Ascending aorta (tissue), 2 donors: ENCODE measurements at regions not wholly inside any gene's neighbourhood (a gene's known extent, or its start where the extent isn't known, plus 50 kb on each side); places are given as distances from the start of the nearest gene placed in this dataset.

Experiments used
- DNase-seq, 2 donors: peaks; one replicate each; pipeline ENCODE4 v3.0.0-alpha.2; 2019; ENCODE audit warnings: low spot score in 2 of 2
- H3K27ac ChIP-seq, 2 donors: fragments of 200-600 bp; sonication (generic); one replicate each; pipeline ENCODE4 v1.5.1; 2016 to 2017; ENCODE audit warnings: mild to moderate bottlenecking in 1 of 2
- H3K27me3 ChIP-seq: fragments of 200-600 bp; sonication (generic); one replicate; pipeline ENCODE4 v1.5.1; 2017
- H3K36me3 ChIP-seq, 2 donors: fragments of 200-600 bp; sonication (generic); one replicate each; pipeline ENCODE4 v1.5.1; 2016
- H3K4me1 ChIP-seq, 2 donors: fragments of 200-600 bp; sonication (generic); one replicate each; pipeline ENCODE4 v1.5.1; 2016 to 2017; ENCODE audit warnings: mild to moderate bottlenecking in 1 of 2
- H3K4me3 ChIP-seq, 2 donors: fragments of 200-600 bp; sonication (generic); one replicate each; pipeline ENCODE4 v1.5.1; 2016 to 2017; ENCODE audit warnings: mild to moderate bottlenecking in 1 of 2
- H3K9me3 ChIP-seq, 2 donors: fragments of 200-600 bp; sonication (generic); one replicate each; pipeline ENCODE4 v1.5.1; 2016
- intact Hi-C: fragments of 100-400 bp; cut with DNase I; formaldehyde crosslinking; loops from one replicate; pipeline ENCODE4 v1.15.1; 2023
- TF ChIP-seq, protein P1 (sequence below), 3 experiments: fragments of 200-600 bp in 2 of 3; fragments of 450-650 bp in 1 of 3; sonication (generic) in 2 of 3; IDR thresholded peaks; one replicate each; pipeline ENCODE4 v1.5.1; 2016 to 2019; ENCODE audit warnings: antibody characterized with exemption in 3 of 3, mild to moderate bottlenecking in 1 of 3, moderate library complexity in 1 of 3

DNA sequence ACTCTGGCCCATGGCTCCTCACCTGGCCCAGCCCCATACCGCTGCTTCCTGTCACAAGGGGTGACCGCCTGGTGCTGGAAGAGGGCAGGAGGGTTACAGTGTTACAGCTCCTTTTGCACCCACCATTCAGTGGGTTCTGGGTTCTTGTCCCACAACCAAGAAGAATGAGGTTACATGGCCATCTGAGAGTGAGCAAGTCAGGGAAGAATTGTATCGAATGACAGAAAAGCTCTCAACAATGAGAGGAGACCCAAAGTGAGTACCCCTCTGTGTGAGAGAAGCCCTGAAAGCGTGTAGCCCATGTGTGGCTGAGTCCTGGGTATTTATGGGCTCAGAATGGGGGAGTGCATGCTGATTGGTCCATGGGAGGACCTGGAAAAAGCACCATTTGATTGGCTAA lies 888.5 kb downstream of the ADGRL2 start:
- no peaks in the 10 kb centered on the region for H3K27me3 ChIP-seq
- H3K36me3 ChIP-seq, result no peaks in the 10 kb centered on the region
- intact Hi-C loops, result no loop called here
- TF ChIP-seq, protein P1, sequence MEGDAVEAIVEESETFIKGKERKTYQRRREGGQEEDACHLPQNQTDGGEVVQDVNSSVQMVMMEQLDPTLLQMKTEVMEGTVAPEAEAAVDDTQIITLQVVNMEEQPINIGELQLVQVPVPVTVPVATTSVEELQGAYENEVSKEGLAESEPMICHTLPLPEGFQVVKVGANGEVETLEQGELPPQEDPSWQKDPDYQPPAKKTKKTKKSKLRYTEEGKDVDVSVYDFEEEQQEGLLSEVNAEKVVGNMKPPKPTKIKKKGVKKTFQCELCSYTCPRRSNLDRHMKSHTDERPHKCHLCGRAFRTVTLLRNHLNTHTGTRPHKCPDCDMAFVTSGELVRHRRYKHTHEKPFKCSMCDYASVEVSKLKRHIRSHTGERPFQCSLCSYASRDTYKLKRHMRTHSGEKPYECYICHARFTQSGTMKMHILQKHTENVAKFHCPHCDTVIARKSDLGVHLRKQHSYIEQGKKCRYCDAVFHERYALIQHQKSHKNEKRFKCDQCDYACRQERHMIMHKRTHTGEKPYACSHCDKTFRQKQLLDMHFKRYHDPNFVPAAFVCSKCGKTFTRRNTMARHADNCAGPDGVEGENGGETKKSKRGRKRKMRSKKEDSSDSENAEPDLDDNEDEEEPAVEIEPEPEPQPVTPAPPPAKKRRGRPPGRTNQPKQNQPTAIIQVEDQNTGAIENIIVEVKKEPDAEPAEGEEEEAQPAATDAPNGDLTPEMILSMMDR (IDR thresholded peaks at IDR 0.05), result no peak
- no peaks in the 10 kb centered on the region for H3K4me1 ChIP-seq
- H3K27ac ChIP-seq, result no peak overlapping the region
- H3K4me3 ChIP-seq, result no peak overlapping the region
- no peak for DNase-seq
- H3K9me3 ChIP-seq, result peaks cover 0 to 10% of the 10 kb centered on the region in 2 donors

DNA sequence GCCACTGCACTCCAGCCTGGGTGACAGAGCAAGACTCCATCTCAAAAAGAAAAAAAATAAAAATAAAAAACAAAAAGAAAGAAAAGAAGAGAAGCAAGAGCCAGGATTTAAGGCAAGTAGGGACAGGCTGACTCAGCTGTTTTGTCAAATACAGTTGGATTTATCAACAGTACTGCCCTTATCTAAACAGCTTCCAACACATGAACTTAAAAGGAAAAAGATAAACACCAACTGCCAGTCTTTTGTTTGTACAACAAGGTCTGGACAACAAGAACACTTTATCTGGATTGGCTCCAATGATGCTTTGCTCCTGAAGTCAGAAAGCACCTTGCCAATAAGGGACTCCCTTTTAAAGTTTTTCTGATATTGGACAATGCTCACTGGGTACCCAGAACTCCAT lies 886.0 kb downstream of the ADGRL2 start:
- H3K36me3 ChIP-seq, result no peaks in the 10 kb centered on the region
- TF ChIP-seq, protein P1 (IDR thresholded peaks at IDR 0.05), result no peak
- intact Hi-C loops, result no loop called here
- no peaks in the 10 kb centered on the region for H3K4me1 ChIP-seq
- peaks cover 0 to 10% of the 10 kb centered on the region in 2 donors for H3K9me3 ChIP-seq
- no peak overlapping the region for H3K27ac ChIP-seq
- DNase-seq, result no peak
- H3K27me3 ChIP-seq, result no peaks in the 10 kb centered on the region
- H3K4me3 ChIP-seq, result no peak overlapping the region

DNA sequence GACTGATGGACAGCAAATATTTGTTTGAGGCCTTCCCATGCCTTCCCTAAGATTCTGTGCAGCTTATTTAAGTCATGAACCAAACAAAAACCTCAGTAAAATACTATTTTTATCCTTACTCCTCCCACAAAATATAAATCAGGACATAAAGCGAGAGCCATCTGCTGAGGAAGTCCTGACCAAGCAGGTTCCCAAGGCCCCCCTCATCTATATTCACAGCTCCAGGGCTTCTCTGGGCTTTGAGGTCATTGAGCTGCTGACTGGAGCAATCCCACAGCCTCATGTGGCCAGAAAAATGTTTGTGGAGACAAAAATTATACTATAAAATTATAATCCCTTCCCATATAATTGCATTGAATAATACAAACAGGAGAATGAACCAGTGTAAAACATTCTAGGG lies 846.2 kb downstream of the ADGRL2 start:
- H3K36me3 ChIP-seq, result no peaks in the 10 kb centered on the region
- H3K27me3 ChIP-seq, result no peaks in the 10 kb centered on the region
- no peak for DNase-seq
- H3K27ac ChIP-seq, result no peak overlapping the region
- no peak overlapping the region for H3K4me3 ChIP-seq
- intact Hi-C loops, result no loop called here
- TF ChIP-seq, protein P1 (IDR thresholded peaks at IDR 0.05), result no peak
- H3K9me3 ChIP-seq, result no peaks in the 10 kb centered on the region
- peaks cover 0 to 4% of the 10 kb centered on the region in 2 donors for H3K4me1 ChIP-seq

DNA sequence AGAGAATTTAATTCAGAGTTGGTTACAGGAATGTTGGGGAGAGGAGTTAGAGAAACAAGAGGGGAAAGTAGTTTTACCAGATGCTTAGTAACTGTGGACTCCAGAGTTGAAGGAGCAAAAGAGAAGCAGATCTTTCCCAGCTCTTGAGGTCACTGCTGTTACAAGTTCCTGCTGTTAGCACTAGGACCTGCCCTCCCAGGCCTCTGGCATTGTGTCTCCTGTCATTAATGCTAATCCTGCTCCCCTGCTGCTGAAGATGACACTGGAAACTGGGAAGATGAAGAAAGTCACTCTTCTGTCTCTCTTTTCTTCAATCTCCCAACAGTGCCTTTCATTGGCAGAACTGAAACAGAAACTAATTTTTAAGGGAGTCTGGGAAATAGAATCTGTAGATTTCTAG lies 845.6 kb downstream of the ADGRL2 start:
- TF ChIP-seq, protein P1 (IDR thresholded peaks at IDR 0.05), result no peak
- Histone ChIP-seq H3K27me3 (no peaks in the 10 kb centered on the region), H3K36me3 (no peaks in the 10 kb centered on the region), H3K9me3 (no peaks in the 10 kb centered on the region), H3K4me3 (no peak overlapping the region), H3K4me1 (peaks cover 3 to 7% of the 10 kb centered on the region in 2 donors), H3K27ac (no peak overlapping the region)
- DNase-seq, result no peak
- intact Hi-C loops, result no loop called here

DNA sequence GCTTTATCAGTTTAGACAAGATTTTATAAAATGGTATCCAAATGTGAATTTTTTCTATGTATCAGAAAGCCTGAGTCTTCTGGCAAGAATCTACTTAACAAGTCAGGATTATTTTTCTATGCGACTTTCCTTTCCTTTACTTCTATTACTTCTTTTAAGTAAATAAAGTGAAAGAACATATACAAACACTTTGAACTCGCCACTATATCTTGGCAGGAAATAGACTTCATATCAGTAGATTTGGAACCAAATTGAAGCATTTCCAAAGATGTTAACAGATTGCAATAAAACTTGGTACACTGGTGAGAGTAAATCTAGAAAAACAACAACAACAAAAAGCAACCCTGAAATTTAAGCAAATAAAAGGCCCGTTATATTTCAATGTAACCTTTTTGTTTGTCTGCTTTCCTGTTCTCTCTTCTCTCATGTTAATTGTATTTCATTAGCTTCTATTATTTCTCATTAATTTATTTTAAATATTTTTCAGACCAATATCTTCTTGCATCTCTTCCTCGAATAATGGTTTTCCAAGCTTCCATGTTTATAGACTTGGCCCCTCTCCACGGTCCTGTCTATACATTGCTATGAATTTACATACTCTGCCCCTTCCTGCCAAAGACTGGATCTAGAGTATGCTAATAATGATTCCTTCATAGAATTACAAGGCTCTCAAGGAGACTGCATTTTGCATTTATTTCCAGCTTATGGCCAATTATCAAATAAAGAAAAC lies 843.6 kb downstream of the ADGRL2 start:
- DNase-seq, result no peak
- H3K27me3 ChIP-seq, result no peaks in the 10 kb centered on the region
- TF ChIP-seq, protein P1 (IDR thresholded peaks at IDR 0.05), result no peak

More for the DNA sequence above, 843.6 kb downstream of the ADGRL2 start:
- Histone ChIP-seq H3K9me3 (no peaks in the 10 kb centered on the region), H3K27ac (no peak overlapping the region), H3K4me3 (no peak overlapping the region), H3K4me1 (peaks cover 3 to 7% of the 10 kb centered on the region in 2 donors), H3K36me3 (no peaks in the 10 kb centered on the region)
- intact Hi-C loops, result no loop called here
